Medulla oblongata (tissue), 1 donor: ENCODE measurements at regions not wholly inside any gene's neighbourhood (a gene's known extent, or its start where the extent isn't known, plus 50 kb on each side); places are given as distances from the start of the nearest gene placed in this dataset.
A peak's percentile ranks its signal among the peaks of the same experiment; 100 is the strongest.
"Not testable (repeated sequence)": the region's sequence is repeated elsewhere in the genome, so short reads cannot be mapped to it uniquely, and the experiment has no call there.

Experiments used
- DNase-seq: peaks from one replicate; pipeline ENCODE4 v3.0.0-alpha.2; 2015; ENCODE audit errors: extremely low spot score

- DNase-seq, result no peak
Observed at GRCh38 chr13:81568824-81569223, 1227.9 kb upstream of the SPRY2 start.

GRCh38 chr13:81565849-81566248 is 1224.9 kb upstream of the SPRY2 start:
- DNase-seq, result no peak

GRCh38 chr13:81563091-81563490 is 1222.2 kb upstream of the SPRY2 start:
- no peak for DNase-seq

GRCh38 chr13:81562598-81562997 is 1221.7 kb upstream of the SPRY2 start:
- DNase-seq, result no peak

- no peak for DNase-seq
Observed at GRCh38 chr13:81551036-81551435, 1210.1 kb upstream of the SPRY2 start.

- not testable (repeated sequence) for DNase-seq
Observed at GRCh38 chr13:81546294-81546693, 1205.4 kb upstream of the SPRY2 start.

GRCh38 chr13:81540777-81541176 is 1199.9 kb upstream of the SPRY2 start:
- DNase-seq, result no peak

GRCh38 chr13:81539643-81540150 is 1198.8 kb upstream of the SPRY2 start:
- DNase-seq, result no peak

- DNase-seq, result no peak
Observed at GRCh38 chr13:81498969-81499368, 1158.0 kb upstream of the SPRY2 start.

- no peak for DNase-seq
Observed at GRCh38 chr13:81493144-81493543, 1152.2 kb upstream of the SPRY2 start.

- DNase-seq, result no peak
Observed at GRCh38 chr13:81492449-81492848, 1151.5 kb upstream of the SPRY2 start.

- no peak for DNase-seq
Observed at GRCh38 chr13:81488021-81488420, 1147.1 kb upstream of the SPRY2 start.

- DNase-seq, result peak; percentile 12
Observed at GRCh38 chr13:81487151-81487550, 1146.2 kb upstream of the SPRY2 start.

- peak; percentile 50 for DNase-seq
Observed at GRCh38 chr13:81480634-81481033, 1139.7 kb upstream of the SPRY2 start.

- no peak for DNase-seq
Observed at GRCh38 chr13:81473366-81473899, 1132.5 kb upstream of the SPRY2 start.

GRCh38 chr13:81458170-81458569 is 1117.2 kb upstream of the SPRY2 start:
- no peak for DNase-seq

- DNase-seq, result no peak
Observed at GRCh38 chr13:81446441-81446840, 1105.5 kb upstream of the SPRY2 start.

- DNase-seq, result no peak
Observed at GRCh38 chr13:81442904-81443303, 1102.0 kb upstream of the SPRY2 start.

GRCh38 chr13:81425286-81425685 is 1084.4 kb upstream of the SPRY2 start:
- DNase-seq, result no peak

- no peak for DNase-seq
Observed at GRCh38 chr13:81409284-81409683, 1068.4 kb upstream of the SPRY2 start.

- DNase-seq, result no peak
Observed at GRCh38 chr13:81408647-81409046, 1067.7 kb upstream of the SPRY2 start.

GRCh38 chr13:81406639-81407292 is 1065.8 kb upstream of the SPRY2 start:
- DNase-seq, result no peak

- DNase-seq, result no peak
Observed at GRCh38 chr13:81406022-81406421, 1065.1 kb upstream of the SPRY2 start.

GRCh38 chr13:81396192-81396591 is 1055.3 kb upstream of the SPRY2 start:
- DNase-seq, result no peak
